Astrocyte (in vitro differentiated cells and primary cell): ENCODE measurements at regions not wholly inside any gene's neighbourhood (a gene's known extent, or its start where the extent isn't known, plus 50 kb on each side); places are given as distances from the start of the nearest gene placed in this dataset.

Source experiments
- DNase-seq: peaks from one replicate; pipeline ENCODE4 v3.0.0-alpha.2; 2010; ENCODE audit warnings: low read depth
- FAIRE-seq: peaks from 2 replicates; lab custom pipeline; 2011; peaks lifted over from hg19 to GRCh38; lab: Jason Lieb, UNC
- H2AFZ ChIP-seq: 2 replicates; pipeline ENCODE4 v1.6.0; 2012; ENCODE audit warnings: low read depth, low read length, inconsistent platforms
- H3K27ac ChIP-seq: 2 replicates; pipeline ENCODE4 v1.5.1; 2011; ENCODE audit warnings: low read depth, low read length, inconsistent platforms
- H3K27me3 ChIP-seq: 2 replicates; pipeline ENCODE4 v1.6.0; 2011; ENCODE audit warnings: low read length, inconsistent platforms; ENCODE audit not compliant: insufficient read depth
- H3K36me3 ChIP-seq: 2 replicates; pipeline ENCODE4 v1.5.1; 2011; ENCODE audit warnings: low read length, inconsistent platforms; ENCODE audit not compliant: insufficient read depth
- H3K4me1 ChIP-seq: 2 replicates; pipeline ENCODE4 v1.5.1; 2011; ENCODE audit warnings: low read length, inconsistent platforms; ENCODE audit not compliant: insufficient read depth
- H3K4me2 ChIP-seq: 2 replicates; pipeline ENCODE4 v1.6.0; 2012; ENCODE audit warnings: low read length, inconsistent platforms
- H3K4me3 ChIP-seq: 2 replicates; pipeline ENCODE4 v1.5.1; 2011; ENCODE audit warnings: low read depth, mild to moderate bottlenecking, low read length, inconsistent platforms; ENCODE audit not compliant: insufficient read depth
- H3K79me2 ChIP-seq: 2 replicates; pipeline ENCODE4 v1.6.0; 2012; ENCODE audit warnings: mild to moderate bottlenecking, low read length, inconsistent platforms; ENCODE audit not compliant: insufficient read depth
- H3K9ac ChIP-seq: 2 replicates; pipeline ENCODE4 v1.6.0; 2012; ENCODE audit warnings: mild to moderate bottlenecking, low read length, inconsistent platforms
- H3K9me3 ChIP-seq: 2 replicates; pipeline ENCODE4 v1.5.1; 2012; ENCODE audit warnings: low read depth, mild to moderate bottlenecking, low read length, inconsistent platforms; ENCODE audit not compliant: insufficient read depth
- H4K20me1 ChIP-seq: 2 replicates; pipeline ENCODE4 v1.6.0; 2012; ENCODE audit warnings: low read length, inconsistent platforms; ENCODE audit not compliant: insufficient read depth
- H3K27ac Mint-ChIP-seq: one replicate; pipeline ENCODE4 v1.8.0; 2021; ENCODE audit warnings: mild to moderate bottlenecking, mixed read lengths; ENCODE audit not compliant: unreplicated experiment
- H3K27me3 Mint-ChIP-seq: one replicate; pipeline ENCODE4 v1.8.0; 2021; ENCODE audit warnings: low read depth, mixed read lengths; ENCODE audit not compliant: unreplicated experiment
- H3K36me3 Mint-ChIP-seq: one replicate; pipeline ENCODE4 v1.8.0; 2021; ENCODE audit warnings: low read depth, mixed read lengths; ENCODE audit not compliant: unreplicated experiment
- H3K4me1 Mint-ChIP-seq: one replicate; pipeline ENCODE4 v1.8.0; 2021; ENCODE audit warnings: low read depth, mixed read lengths; ENCODE audit not compliant: unreplicated experiment
- H3K4me3 Mint-ChIP-seq: one replicate; pipeline ENCODE4 v1.8.0; 2021; ENCODE audit warnings: mild to moderate bottlenecking, moderate library complexity, mixed read lengths; ENCODE audit not compliant: unreplicated experiment
- H3K9me3 Mint-ChIP-seq: one replicate; pipeline ENCODE4 v1.8.0; 2021; ENCODE audit warnings: mild to moderate bottlenecking, mixed read lengths; ENCODE audit not compliant: unreplicated experiment
- EZH2 ChIP-seq: IDR thresholded peaks from 2 replicates; pipeline ENCODE4 v1.6.1; 2012; ENCODE audit warnings: mild to moderate bottlenecking, low read length, inconsistent platforms; ENCODE audit not compliant: insufficient read depth
- TF ChIP-seq, protein P1 (sequence below): IDR thresholded peaks from 2 replicates; pipeline ENCODE4 v1.5.1; 2011; ENCODE audit warnings: low read depth, mild to moderate bottlenecking, inconsistent platforms, low read length, moderate library complexity; ENCODE audit not compliant: insufficient read depth

GRCh38 chr1:38273196-38273804 is 226.7 kb upstream of the POU3F1 start:
- H3K27ac Mint-ChIP-seq: no peak overlapping the region
- H3K27me3 Mint-ChIP-seq: peaks cover 28% of the 10 kb centered on the region
- no peak for TF ChIP-seq EZH2
- TF ChIP-seq, protein P1, sequence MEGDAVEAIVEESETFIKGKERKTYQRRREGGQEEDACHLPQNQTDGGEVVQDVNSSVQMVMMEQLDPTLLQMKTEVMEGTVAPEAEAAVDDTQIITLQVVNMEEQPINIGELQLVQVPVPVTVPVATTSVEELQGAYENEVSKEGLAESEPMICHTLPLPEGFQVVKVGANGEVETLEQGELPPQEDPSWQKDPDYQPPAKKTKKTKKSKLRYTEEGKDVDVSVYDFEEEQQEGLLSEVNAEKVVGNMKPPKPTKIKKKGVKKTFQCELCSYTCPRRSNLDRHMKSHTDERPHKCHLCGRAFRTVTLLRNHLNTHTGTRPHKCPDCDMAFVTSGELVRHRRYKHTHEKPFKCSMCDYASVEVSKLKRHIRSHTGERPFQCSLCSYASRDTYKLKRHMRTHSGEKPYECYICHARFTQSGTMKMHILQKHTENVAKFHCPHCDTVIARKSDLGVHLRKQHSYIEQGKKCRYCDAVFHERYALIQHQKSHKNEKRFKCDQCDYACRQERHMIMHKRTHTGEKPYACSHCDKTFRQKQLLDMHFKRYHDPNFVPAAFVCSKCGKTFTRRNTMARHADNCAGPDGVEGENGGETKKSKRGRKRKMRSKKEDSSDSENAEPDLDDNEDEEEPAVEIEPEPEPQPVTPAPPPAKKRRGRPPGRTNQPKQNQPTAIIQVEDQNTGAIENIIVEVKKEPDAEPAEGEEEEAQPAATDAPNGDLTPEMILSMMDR: no peak
- Histone ChIP-seq H3K36me3 (no peaks in the 10 kb centered on the region), H3K4me2 (no peak overlapping the region), H2AFZ (no peak overlapping the region), H3K4me3 (no peak overlapping the region), H4K20me1 (no peaks in the 10 kb centered on the region), H3K27ac (no peak overlapping the region), H3K27me3 (peaks cover 3% of the 10 kb centered on the region), H3K4me1 (peaks cover 5% of the 10 kb centered on the region), H3K9ac (no peak overlapping the region), H3K9me3 (no peaks in the 10 kb centered on the region), H3K79me2 (no peaks in the 10 kb centered on the region)
- H3K4me1 Mint-ChIP-seq: peaks cover 5% of the 10 kb centered on the region
- DNase-seq (no peak), FAIRE-seq (no peak)
- no peaks in the 10 kb centered on the region for H3K9me3 Mint-ChIP-seq
- no peak overlapping the region for H3K4me3 Mint-ChIP-seq
- H3K36me3 Mint-ChIP-seq: no peaks in the 10 kb centered on the region

DNA sequence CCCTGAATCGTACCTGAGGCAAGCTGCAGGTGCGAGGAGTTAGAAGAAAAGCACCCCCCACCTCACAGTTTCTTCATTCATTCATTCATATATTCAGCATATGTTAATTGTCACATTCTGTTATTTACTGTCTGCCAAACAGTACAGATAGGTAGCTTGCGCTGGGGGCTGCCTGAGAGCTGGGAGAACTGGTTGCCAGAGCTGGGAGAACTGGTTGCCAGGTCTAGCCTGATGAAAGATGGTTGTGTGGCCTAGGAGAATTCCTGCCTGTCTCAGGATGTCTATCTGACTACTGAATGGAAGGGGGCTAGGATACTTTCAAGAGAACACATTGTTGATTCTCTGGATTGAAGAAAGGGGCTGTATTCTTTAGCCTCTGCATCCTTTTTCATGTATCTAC is 225.9 kb upstream of the POU3F1 start:
- H3K27ac Mint-ChIP-seq: no peak overlapping the region
- peaks cover 1% of the 10 kb centered on the region for H3K9me3 Mint-ChIP-seq
- H3K79me2 ChIP-seq: no peaks in the 10 kb centered on the region
- H3K4me1 ChIP-seq: peaks cover 5% of the 10 kb centered on the region
- H3K27me3 ChIP-seq: peaks cover 3% of the 10 kb centered on the region
- no peaks in the 10 kb centered on the region for H3K36me3 ChIP-seq
- H3K27ac ChIP-seq: no peak overlapping the region
- no peak overlapping the region for H3K4me3 Mint-ChIP-seq
- peaks cover 33% of the 10 kb centered on the region for H3K27me3 Mint-ChIP-seq
- TF ChIP-seq, protein P1: no peak
- TF ChIP-seq EZH2: no peak
- DNase-seq: no peak
- H4K20me1 ChIP-seq: no peaks in the 10 kb centered on the region
- no peak for FAIRE-seq
- H3K9me3 ChIP-seq: no peaks in the 10 kb centered on the region
- H3K36me3 Mint-ChIP-seq: no peaks in the 10 kb centered on the region
- peaks cover 5% of the 10 kb centered on the region for H3K4me1 Mint-ChIP-seq
- H2AFZ ChIP-seq: no peak overlapping the region
- no peak overlapping the region for H3K9ac ChIP-seq
- no peak overlapping the region for H3K4me2 ChIP-seq
- no peak overlapping the region for H3K4me3 ChIP-seq

DNA sequence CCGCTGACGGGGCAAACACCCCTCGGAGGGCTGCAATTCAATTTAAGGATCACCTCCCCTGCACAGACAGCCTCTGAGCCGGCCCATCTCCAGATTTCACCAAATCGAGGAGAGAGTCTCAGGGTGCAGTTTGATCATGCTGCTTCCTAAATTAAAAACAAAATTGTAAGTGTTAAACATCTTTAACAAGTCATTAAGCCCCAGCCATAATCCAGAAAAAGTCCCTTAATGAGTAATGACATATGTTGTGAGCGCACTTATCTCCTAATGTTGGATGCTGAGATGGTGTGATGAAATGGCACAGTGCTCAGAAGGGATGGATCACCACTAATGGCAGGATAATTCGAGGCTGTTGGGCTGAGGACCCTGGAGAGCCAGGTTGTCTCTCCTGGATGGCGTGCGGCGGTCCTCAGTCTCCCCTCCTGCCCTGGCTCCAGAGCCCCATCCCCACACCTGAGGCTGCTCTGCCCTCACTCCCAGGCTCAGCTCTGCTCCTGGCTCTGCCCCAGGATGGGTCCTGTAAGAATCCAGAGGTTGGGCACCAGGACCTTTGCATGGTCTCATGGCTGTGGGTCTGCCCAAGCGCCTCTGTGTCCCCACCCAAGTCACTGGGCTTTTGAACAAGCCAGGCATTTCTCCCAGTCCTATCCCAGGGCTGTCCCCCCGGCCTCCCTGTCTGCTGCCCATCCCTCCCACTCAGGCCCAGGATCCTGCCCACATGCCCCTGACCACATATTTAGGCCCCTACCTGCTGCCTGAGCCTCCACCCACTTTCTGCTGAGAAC is 224.4 kb upstream of the POU3F1 start:
- peak overlapping the region; percentile 19 for H3K27ac Mint-ChIP-seq
- DNase-seq (no peak), FAIRE-seq (no peak)
- peaks cover 4% of the 10 kb centered on the region for H3K9me3 Mint-ChIP-seq
- Histone ChIP-seq H3K9me3 (no peaks in the 10 kb centered on the region), H3K4me2 (no peak overlapping the region), H2AFZ (no peak overlapping the region), H3K79me2 (no peaks in the 10 kb centered on the region), H4K20me1 (no peaks in the 10 kb centered on the region), H3K27me3 (peaks cover 3% of the 10 kb centered on the region), H3K4me1 (peaks cover 5% of the 10 kb centered on the region), H3K36me3 (no peaks in the 10 kb centered on the region), H3K27ac (no peak overlapping the region), H3K9ac (no peak overlapping the region), H3K4me3 (no peak overlapping the region)
- peaks cover 5% of the 10 kb centered on the region for H3K4me1 Mint-ChIP-seq
- H3K36me3 Mint-ChIP-seq: no peaks in the 10 kb centered on the region
- H3K4me3 Mint-ChIP-seq: no peak overlapping the region
- TF ChIP-seq, protein P1: no peak
- no peak for TF ChIP-seq EZH2
- peaks cover 46% of the 10 kb centered on the region for H3K27me3 Mint-ChIP-seq
